Kidney tubule cell (primary cell): ENCODE measurements at regions not wholly inside any gene's neighbourhood (a gene's known extent, or its start where the extent isn't known, plus 50 kb on each side); places are given as distances from the start of the nearest gene placed in this dataset.

Source experiments
- DNase-seq: peaks from one replicate; pipeline ENCODE4 v3.0.0-alpha.2; 2018; ENCODE audit warnings: low spot score

DNA sequence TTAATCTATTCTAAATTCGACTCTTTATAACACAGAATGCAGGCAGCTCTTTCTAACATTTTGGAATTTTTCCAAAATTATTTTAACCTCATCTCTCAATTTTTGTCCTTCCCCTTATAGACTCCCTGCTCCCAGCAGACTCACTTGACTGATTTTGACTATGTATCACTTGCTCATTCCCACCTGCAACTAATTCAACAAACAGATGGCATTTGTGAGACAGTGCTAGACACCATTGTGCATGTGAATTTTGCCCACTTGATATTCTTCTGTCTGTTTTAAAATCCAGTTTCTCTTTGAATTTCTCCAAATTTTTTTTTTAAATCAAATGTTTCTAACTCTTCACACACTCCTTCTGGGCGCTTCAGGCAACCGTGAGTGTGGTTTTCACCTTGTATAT, 1534.0 kb downstream of the PCDH7 start:
- DNase-seq, result no peak

DNA sequence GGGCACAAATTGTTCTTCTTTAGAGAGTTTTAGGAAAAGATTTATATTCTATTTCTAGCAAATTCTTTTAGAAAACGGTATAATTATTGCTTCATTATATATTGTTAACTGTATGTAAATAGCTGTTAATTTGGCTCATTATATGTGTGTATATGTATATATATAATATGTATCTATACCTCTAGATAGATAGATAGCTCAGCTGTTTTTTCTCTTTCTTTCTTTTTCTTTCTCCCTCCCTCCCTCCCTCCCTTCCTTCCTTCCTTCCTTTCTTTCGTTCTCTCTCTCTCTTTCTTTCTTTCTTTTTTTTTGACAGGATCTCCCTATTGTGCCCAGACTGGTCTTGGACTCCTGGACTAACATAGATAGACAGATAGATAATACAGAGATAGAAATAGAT, 1538.8 kb downstream of the PCDH7 start:
- DNase-seq, result no peak

DNA sequence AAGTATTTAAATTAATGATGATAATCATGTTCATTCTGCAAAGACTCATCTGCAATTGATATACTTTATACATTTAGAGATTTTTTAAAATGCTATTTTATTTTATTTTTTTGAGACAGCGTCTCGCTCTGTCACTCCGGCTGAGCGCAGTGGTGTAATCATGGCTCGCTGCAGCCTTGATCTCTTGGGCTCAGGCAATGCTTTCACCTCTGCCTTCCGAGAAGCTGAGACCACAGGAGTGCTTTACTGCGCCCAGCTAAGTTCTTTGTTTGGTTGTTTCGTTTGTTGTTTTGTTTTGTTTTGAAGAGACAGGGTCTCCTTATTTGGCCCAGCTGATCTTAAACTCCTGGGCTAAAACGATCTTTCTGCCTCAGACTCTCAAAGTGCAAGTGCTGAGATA, 1541.0 kb downstream of the PCDH7 start:
- no peak for DNase-seq

DNA sequence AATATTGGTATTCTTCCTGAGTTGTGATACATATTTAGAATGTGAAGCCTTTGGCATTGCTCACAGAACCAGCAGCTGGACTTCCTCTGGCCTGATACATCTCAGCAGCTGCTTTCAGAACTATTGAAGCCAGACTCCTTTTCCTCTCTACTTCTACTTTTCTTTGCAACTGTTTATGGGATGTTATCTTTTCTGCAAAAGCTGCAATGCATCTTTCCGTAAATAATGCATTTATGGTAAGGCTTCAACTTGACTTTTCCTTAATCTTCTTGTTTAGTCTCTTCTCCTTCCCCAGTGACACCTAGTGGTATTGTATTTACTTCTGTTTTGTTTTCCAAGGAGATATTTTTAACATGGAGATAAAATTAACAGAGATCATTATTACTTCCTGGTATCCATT, 1548.7 kb downstream of the PCDH7 start:
- no peak for DNase-seq

DNA sequence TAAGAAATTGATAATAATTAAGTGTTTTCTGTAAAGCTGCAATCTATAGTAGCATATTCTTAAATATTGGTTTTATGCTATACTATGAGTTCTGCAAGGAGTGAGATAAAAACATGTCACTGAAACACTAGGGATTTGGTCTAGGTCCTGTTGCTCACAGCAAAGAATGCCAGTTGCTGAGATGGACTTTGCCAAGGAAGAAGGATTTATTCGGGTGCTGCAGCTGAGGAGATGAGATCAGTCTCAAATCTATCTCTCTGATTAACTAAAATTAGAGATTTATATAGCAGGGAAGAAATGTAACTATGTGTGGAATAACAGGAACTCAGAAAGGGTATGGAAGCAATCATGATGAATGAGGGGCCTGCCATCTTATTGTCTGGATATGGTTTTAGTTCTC, 1569.9 kb downstream of the PCDH7 start:
- DNase-seq, result no peak

DNA sequence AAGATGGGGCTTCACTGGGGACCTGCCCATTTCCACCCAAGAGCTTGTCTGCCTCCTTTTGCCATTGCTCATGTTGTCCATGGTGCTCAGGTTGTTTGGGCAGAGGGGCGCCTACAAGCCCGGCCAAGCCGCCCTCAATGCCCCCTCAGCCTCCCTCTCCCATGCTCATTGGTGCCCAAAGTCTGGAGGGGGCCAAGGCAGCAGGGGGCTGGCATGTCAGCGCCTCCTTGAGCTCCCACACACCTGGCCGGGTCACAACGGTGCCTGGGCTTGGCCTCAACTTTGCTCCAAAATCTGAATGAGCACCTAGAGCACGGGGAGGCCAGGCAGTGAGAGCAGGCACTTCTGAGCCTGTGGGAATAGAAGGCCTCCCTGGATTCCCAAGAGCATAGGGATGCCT, 1598.8 kb downstream of the PCDH7 start:
- DNase-seq, result no peak

DNA sequence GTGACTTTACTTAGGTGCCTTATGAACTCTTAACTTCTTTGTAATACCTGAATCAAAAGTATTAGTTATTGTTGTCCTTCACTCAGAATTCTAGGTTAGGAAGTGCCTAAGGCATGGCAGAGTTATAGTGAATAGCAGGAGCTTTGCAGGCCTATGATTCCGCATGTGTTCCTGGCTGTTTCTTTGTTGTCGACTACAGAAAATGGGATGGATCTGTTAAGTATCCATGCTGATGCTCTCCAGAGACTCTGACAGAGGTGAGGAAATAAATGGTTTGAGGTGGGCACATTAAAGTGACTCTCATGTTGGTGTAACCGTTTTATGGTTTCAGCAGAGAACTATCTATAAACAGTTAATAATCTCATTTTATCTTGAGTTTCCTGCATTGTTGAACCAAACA, 1601.3 kb downstream of the PCDH7 start:
- no peak for DNase-seq

DNA sequence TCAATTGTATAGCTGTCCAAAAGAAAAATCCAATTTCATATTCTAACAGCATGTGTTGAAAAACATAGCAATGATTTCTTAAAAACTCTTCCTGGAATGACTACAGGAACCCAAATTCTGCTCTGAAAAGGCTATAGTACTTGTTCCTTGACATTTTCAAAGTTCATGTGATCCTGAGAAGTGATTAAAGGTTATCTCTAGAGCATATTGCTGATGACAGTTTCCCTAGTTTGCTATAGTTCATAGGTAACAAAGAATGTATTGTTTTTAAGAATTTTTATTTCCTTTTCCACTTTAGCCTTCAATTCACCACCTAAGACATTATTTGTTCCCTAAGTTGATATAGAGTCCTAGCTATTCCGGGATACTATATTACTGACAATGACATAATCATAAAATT, 1614.6 kb downstream of the PCDH7 start:
- no peak for DNase-seq

DNA sequence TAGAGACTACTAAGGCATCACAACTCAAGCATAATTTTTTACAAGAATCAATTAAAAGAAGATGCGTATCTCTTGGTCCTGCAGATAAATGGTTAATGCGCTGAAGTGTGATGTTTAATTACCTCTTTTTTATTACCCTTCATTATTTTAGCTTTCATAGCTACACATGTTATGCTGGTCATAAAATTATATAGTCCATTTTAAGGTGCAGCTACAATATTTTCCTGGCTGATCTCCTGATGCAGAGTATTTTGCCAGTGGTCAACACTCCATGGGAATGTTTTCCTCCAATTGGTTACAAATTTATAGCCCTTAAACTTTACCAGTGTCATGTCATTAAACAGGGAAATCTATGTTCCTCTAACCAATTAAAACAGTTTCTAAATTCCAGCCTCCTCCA, 1617.2 kb downstream of the PCDH7 start:
- DNase-seq, result no peak

- no peak for DNase-seq
Measured at GRCh38 chr4:32340591-32340990, 1620.4 kb downstream of the PCDH7 start.

DNA sequence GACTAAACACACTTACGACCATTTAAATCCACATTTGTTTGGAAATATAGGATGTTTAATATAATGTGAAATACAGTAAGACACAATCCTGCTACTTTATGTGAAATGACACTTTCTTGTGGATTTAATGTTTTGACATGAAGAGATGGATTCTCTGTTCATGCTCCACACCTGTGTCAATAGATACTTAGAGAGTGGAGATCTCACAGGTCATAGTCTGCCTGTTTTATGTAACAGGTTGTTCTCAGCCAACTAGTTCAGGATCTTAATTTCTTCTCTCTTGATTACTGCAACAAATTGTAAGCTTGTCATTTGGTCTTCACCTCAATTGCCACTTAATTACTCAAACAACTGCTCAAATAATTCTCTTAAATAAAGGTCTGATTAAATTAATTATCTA, 1621.2 kb downstream of the PCDH7 start:
- DNase-seq, result no peak

- no peak for DNase-seq
Measured at GRCh38 chr4:32342054-32342453, 1621.9 kb downstream of the PCDH7 start.

DNA sequence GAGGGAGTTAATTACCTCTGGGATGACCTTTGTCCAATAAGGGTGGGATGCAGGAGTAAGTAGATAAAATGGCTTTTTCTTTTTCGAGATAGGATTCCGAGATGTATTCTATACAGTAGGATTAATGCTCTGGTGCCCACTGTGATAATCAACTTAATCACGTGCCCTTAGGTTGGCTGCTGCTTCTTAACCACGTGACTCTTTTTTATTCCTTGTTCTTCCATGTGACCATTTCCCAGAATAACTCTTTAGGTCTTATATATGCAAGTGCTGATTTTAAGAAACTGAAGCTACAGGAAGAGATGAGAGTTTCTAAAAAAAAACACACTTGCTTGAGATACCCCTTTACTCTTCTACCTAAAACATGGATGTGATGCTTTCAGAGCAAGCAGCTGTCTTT, 1628.9 kb downstream of the PCDH7 start:
- no peak for DNase-seq

GRCh38 chr4:32374206-32374605, 1654.0 kb downstream of the PCDH7 start:
- DNase-seq, result peak; percentile 47

GRCh38 chr4:32393806-32394205, 1673.6 kb downstream of the PCDH7 start:
- DNase-seq, result no peak

DNA sequence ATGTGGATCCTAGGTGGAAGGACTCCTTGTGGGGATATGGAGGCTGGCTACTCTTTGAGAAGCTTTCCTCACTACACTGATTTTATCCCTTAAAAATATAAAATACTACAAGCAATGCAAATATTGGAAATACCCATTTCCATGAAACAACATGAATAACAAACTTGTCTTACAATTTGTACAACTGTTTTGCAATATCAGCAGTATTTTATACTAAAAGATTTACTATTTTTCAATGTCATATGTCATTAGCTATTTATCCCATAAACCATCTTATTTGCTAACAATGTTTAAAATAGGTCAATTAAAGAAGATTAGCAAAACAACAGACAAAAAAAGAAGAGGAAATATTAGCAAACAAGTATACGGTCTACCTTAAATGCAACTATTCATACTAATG, 1674.1 kb downstream of the PCDH7 start:
- no peak for DNase-seq

- DNase-seq, result no peak
Measured at GRCh38 chr4:32396507-32397070, 1676.4 kb downstream of the PCDH7 start.

DNA sequence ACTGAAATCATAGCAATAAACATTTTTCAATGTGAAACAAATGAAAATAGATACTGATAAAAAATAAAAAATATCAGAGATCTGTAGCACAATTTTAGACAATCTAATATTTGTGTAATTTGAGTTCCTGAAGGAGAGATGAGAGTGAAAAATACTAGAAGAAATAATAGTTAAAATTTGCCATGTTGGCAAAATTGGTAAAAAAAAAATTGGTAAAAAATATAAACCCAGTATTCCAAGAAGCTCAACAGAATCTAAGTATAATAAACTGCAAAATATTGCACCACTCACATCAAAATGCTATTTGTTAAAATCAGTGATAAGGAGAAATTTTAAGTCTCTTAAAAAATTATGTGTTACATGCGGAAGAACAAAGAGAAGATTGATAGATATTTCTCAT, 1680.7 kb downstream of the PCDH7 start:
- DNase-seq, result no peak

GRCh38 chr4:32417113-32417704, 1697.0 kb downstream of the PCDH7 start:
- DNase-seq, result no peak

GRCh38 chr4:32423267-32423666, 1703.1 kb downstream of the PCDH7 start:
- no peak for DNase-seq

DNA sequence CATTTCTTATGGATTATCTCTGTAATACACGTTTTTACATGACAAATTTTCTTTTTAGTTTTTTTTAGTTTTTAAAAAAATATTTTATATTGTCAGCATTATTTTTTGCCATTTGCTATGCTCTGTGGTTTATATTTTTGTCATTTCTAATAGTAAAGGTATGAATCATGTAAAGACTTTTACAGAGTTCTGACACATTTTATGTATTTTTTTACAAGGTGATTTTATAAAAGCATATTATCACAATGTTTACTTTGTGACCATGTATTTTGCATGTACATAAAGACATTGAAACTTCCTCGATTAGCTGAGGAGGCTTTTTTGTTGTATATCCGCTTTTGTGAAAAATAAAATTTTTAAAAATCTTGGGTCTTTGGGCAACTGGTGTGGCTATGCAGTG, 1705.1 kb downstream of the PCDH7 start:
- no peak for DNase-seq

GRCh38 chr4:32427566-32427965, 1707.4 kb downstream of the PCDH7 start:
- no peak for DNase-seq

DNA sequence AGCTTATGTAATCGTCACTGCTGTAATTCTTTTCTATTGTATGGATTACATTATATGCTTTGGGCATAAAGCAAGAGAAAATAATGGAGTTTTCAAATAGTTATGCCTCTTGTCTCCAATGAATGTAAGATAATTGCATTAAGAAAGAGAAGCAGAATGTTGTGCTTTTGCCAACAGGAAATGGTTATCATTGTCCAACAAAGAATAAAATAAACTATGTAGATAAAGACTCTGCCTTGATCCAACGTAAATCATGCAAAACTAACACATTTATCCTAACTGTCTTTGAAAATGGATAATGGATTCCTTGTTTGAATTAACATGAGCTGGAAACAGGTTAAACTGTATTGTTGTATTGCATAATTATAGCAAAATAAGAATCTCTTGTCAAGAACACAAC, 1709.0 kb downstream of the PCDH7 start:
- no peak for DNase-seq

- no peak for DNase-seq
Measured at GRCh38 chr4:32435308-32435707, 1715.1 kb downstream of the PCDH7 start.

- peak; percentile 35 for DNase-seq
Measured at GRCh38 chr4:32436816-32437215, 1716.6 kb downstream of the PCDH7 start.
